ENCODE measurements at regions not wholly inside any gene's neighbourhood (a gene's known extent, or its start where the extent isn't known, plus 50 kb on each side); places are given as distances from the start of the nearest gene placed in this dataset.
"Not testable (repeated sequence)": the region's sequence is repeated elsewhere in the genome, so short reads cannot be mapped to it uniquely, and the experiment has no call there.

DNA sequence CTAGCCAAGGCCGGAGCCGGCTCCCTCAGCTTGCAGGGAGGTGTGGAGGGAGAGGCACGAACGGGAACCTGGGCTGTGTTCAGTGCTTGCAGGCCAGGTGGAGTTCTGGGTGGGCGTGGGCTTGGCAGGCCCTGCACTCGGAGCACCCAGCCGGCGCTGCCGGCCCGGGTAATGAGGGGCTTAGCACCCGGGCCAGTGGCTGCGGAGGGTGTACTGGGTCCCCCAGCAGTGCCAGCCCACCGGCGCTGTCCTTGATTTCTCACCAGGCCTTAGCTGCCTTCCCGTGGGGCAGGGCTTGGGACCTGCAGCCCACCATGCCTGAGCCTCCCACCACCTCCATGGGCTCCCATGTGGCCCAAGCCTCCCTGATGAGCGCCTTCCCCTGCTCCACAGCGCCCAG lies 430.5 kb upstream of the API5 start:
- H3K36me3 ChIP-seq (ENCODE audit: control insufficient read depth, low read depth, low read length); H3K4me1 ChIP-seq (ENCODE audit: control insufficient read depth, low read depth, low read length); H3K27ac ChIP-seq (ENCODE audit: low read length); H3K9me3 ChIP-seq (ENCODE audit: control insufficient read depth, low read depth, low read length); H3K9ac ChIP-seq (ENCODE audit: low read length); H3K27me3 ChIP-seq (ENCODE audit: control insufficient read depth, insufficient read depth, low read length); H3K4me3 ChIP-seq (ENCODE audit: low read length): not testable (repeated sequence)

DNA sequence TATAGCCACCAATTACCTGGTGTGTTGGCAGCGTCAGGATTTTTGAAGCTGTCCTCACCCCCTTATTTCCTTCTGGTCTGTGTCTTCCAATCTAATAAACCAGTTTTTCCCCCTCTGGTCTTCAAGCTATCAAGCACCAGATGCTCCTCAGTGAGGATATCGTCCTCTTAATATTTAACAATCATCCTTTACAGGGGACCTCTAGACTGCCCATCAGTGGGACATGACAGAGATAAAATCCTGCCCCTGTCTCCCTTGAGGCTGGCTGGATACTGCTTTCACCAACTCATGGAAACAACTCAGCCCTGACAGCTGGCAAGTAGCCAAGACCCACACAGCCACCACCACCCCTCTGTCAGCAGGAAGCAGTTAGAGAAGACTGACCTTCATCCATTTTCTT lies 421.0 kb upstream of the API5 start:
- Histone ChIP-seq H3K36me3 (ENCODE audit: control insufficient read depth, low read depth, low read length) (no peaks in the 10 kb centered on the region), H3K4me3 (ENCODE audit: low read length) (no peak overlapping the region), H3K27ac (ENCODE audit: low read length) (no peak overlapping the region)

DNA sequence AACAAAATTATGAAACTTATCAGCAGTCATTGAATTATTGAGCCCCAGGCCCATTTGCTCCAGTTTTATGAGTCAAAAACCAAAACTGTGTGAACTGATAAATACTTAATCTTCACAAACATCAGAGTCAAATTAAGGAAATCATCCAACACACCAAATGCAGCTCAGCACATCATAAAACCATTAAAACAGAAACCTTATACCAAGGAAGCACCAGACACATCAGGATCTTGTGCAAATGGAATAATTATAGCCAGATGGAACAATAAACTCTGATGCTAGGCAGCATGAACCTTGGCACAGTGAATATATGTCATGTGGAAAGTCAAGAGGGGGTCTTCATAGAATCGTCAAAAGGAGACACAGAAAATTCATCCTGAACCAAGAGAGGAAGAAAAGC lies 410.7 kb upstream of the API5 start:
- no peaks in the 10 kb centered on the region for H3K36me3 ChIP-seq (ENCODE audit: control insufficient read depth, low read depth, low read length)
- no peaks in the 10 kb centered on the region for H3K27me3 ChIP-seq (ENCODE audit: control insufficient read depth, insufficient read depth, low read length)
- no peak overlapping the region for H3K27ac ChIP-seq (ENCODE audit: low read length)
- H3K9ac ChIP-seq (ENCODE audit: low read length), result no peak overlapping the region
- H3K9me3 ChIP-seq (ENCODE audit: control insufficient read depth, low read depth, low read length), result no peaks in the 10 kb centered on the region
- no peaks in the 10 kb centered on the region for H3K4me1 ChIP-seq (ENCODE audit: control insufficient read depth, low read depth, low read length)
- no peak overlapping the region for H3K4me3 ChIP-seq (ENCODE audit: low read length)

More for the DNA sequence above, 421.0 kb upstream of the API5 start:
- no peaks in the 10 kb centered on the region for H3K4me1 ChIP-seq (ENCODE audit: control insufficient read depth, low read depth, low read length)
- H3K27me3 ChIP-seq (ENCODE audit: control insufficient read depth, insufficient read depth, low read length), result no peaks in the 10 kb centered on the region
- no peaks in the 10 kb centered on the region for H3K9me3 ChIP-seq (ENCODE audit: control insufficient read depth, low read depth, low read length)
- no peak overlapping the region for H3K9ac ChIP-seq (ENCODE audit: low read length)

DNA sequence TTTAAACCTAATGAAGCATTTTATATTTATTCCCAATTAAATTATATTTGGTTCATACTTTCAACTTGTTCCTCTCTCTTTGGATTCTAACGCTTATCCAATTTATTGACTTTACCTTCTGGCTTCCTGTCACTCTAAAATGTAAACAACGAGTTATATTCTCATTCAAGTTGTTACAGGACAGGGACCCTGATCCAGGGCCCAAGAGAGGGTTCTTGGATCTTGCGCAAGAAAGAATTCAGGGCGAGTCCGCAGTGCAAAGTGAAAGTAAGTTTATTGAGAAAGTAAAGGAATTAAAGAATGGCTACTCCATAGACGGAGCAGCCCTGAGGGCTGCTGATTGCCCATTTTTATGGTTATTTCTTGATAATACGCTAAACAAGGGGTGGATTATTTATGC lies 405.6 kb upstream of the API5 start:
- no peaks in the 10 kb centered on the region for H3K36me3 ChIP-seq (ENCODE audit: control insufficient read depth, low read depth, low read length)
- no peaks in the 10 kb centered on the region for H3K4me1 ChIP-seq (ENCODE audit: control insufficient read depth, low read depth, low read length)
- no peaks in the 10 kb centered on the region for H3K9me3 ChIP-seq (ENCODE audit: control insufficient read depth, low read depth, low read length)
- no peak overlapping the region for H3K4me3 ChIP-seq (ENCODE audit: low read length)
- no peak overlapping the region for H3K9ac ChIP-seq (ENCODE audit: low read length)
- H3K27ac ChIP-seq (ENCODE audit: low read length), result no peak overlapping the region
- H3K27me3 ChIP-seq (ENCODE audit: control insufficient read depth, insufficient read depth, low read length), result no peaks in the 10 kb centered on the region

DNA sequence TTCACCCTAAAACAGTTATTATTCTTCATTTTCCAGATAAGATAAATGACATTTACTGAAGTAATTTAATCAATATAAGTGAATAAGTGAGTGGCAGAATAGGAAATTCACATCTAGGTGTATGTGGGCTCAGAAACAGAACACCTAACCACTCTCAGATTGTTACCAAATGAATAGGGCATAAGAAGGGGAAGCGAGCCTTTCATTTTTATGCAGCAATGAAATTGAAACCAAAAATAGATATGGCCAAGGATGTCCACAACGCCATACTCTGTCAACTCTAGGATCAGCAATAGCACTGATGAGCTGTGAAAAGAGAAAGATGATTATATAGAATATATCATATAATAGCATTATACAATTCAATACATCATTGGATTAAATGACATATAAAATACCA lies 398.1 kb upstream of the API5 start:
- no peaks in the 10 kb centered on the region for H3K4me1 ChIP-seq (ENCODE audit: control insufficient read depth, low read depth, low read length)
- no peak overlapping the region for H3K27ac ChIP-seq (ENCODE audit: low read length)
- peaks cover 3% of the 10 kb centered on the region for H3K9me3 ChIP-seq (ENCODE audit: control insufficient read depth, low read depth, low read length)
- H3K4me3 ChIP-seq (ENCODE audit: low read length), result no peak overlapping the region
- H3K27me3 ChIP-seq (ENCODE audit: control insufficient read depth, insufficient read depth, low read length), result no peaks in the 10 kb centered on the region
- no peaks in the 10 kb centered on the region for H3K36me3 ChIP-seq (ENCODE audit: control insufficient read depth, low read depth, low read length)
- H3K9ac ChIP-seq (ENCODE audit: low read length), result no peak overlapping the region

DNA sequence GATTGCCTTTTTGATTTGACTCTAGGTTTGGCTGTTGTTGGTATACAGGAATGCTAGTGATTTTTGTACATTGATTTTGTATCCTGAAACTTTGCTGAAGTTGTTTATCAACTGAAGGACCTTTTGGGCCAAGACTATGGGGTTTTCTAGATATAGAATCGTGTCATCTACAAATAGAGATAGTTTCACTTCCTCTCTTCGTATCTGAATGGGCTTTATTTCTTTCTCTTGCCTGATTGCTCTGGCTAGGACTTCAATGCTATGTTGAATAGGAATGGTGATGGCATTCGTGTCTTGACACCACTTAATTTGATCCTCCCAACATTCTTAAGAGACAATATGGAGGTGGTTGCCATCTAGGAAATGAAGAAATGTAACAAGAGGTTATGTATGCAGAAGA lies 388.1 kb upstream of the API5 start:
- H3K9ac ChIP-seq (ENCODE audit: low read length), result no peak overlapping the region
- H3K9me3 ChIP-seq (ENCODE audit: control insufficient read depth, low read depth, low read length), result no peaks in the 10 kb centered on the region
- H3K27me3 ChIP-seq (ENCODE audit: control insufficient read depth, insufficient read depth, low read length), result no peaks in the 10 kb centered on the region
- H3K4me1 ChIP-seq (ENCODE audit: control insufficient read depth, low read depth, low read length), result no peaks in the 10 kb centered on the region
- no peak overlapping the region for H3K4me3 ChIP-seq (ENCODE audit: low read length)
- H3K36me3 ChIP-seq (ENCODE audit: control insufficient read depth, low read depth, low read length), result no peaks in the 10 kb centered on the region
- no peak overlapping the region for H3K27ac ChIP-seq (ENCODE audit: low read length)

DNA sequence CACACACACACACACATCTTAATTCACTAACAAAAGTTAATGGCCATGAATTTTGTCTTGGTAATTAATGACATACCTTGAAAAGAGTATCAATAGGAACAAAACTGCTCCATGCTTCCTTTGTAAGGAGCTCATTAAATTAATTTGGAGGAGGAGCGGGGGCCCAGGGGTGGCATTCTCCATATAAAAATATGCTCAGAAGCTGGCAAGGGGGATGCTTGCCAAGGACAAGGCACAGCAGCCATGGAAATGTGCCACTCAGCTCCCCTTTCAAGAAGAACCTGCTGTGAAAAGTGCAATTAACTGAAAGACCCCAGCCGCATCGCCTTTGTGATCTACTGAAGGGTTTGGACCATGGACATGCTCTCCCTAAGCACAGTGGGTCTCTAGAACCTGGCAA lies 385.9 kb upstream of the API5 start:
- no peak overlapping the region for H3K9ac ChIP-seq (ENCODE audit: low read length)
- H3K4me1 ChIP-seq (ENCODE audit: control insufficient read depth, low read depth, low read length), result no peaks in the 10 kb centered on the region
- H3K4me3 ChIP-seq (ENCODE audit: low read length), result no peak overlapping the region
- no peaks in the 10 kb centered on the region for H3K36me3 ChIP-seq (ENCODE audit: control insufficient read depth, low read depth, low read length)
- no peak overlapping the region for H3K27ac ChIP-seq (ENCODE audit: low read length)
- no peaks in the 10 kb centered on the region for H3K27me3 ChIP-seq (ENCODE audit: control insufficient read depth, insufficient read depth, low read length)
- no peaks in the 10 kb centered on the region for H3K9me3 ChIP-seq (ENCODE audit: control insufficient read depth, low read depth, low read length)

DNA sequence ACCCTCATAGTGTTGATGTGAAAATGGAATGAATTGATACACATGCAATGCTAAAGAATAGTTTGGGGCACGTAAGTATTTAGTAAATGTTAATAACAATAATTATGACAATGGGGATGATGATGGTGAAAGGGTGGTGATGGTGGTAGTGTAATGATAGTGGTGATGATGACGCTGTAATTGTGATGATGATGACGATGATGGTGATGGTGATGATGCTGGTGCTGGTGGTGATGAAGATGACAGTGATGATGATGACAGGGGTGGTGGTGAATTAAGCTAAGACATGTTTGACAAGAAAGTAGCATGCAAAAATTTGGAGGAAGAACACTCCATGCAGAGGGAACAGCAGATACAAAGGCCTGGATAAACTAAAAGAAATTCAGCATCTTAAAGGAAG lies 364.4 kb upstream of the API5 start:
- H3K9ac ChIP-seq (ENCODE audit: low read length), result no peak overlapping the region
- H3K9me3 ChIP-seq (ENCODE audit: control insufficient read depth, low read depth, low read length), result no peaks in the 10 kb centered on the region
- H3K4me3 ChIP-seq (ENCODE audit: low read length), result no peak overlapping the region
- H3K27ac ChIP-seq (ENCODE audit: low read length), result no peak overlapping the region
- H3K4me1 ChIP-seq (ENCODE audit: control insufficient read depth, low read depth, low read length), result no peaks in the 10 kb centered on the region
- H3K36me3 ChIP-seq (ENCODE audit: control insufficient read depth, low read depth, low read length), result no peaks in the 10 kb centered on the region
- H3K27me3 ChIP-seq (ENCODE audit: control insufficient read depth, insufficient read depth, low read length), result no peaks in the 10 kb centered on the region

DNA sequence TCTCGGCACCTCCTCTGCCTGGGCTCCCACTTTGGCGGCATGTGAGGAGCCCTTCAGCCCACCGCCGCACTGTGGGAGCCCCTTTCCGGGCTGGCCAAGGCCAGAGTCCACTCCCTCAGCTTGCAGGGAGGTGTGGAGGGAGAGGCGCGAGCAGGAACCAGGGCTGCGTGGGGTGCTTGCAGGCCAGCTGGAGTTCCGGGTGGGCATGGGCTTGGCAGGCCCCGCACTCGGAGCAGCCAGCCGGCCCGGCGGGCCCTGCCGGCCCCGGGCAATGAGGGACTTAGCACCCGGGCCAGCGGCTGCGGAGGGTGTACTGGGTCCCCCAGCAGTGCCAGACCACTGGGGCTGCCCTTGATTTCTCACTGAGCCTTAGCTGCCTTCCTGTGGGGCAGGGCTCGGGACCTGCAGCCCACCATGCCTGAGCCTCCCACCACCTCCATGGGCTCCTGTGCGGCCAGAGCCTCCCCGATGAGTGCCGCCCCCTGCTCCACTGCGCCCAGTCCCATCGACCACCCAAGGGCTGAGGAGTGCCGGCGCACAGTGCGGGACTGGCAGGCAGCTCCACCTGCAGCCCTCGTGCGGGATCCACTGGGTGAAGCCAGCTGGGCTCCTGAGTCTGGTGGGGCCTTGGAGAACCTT lies 361.9 kb upstream of the API5 start:
- not testable (repeated sequence) for H3K27me3 ChIP-seq (ENCODE audit: control insufficient read depth, insufficient read depth, low read length); H3K4me1 ChIP-seq (ENCODE audit: control insufficient read depth, low read depth, low read length); H3K9me3 ChIP-seq (ENCODE audit: control insufficient read depth, low read depth, low read length); H3K27ac ChIP-seq (ENCODE audit: low read length); H3K36me3 ChIP-seq (ENCODE audit: control insufficient read depth, low read depth, low read length); H3K4me3 ChIP-seq (ENCODE audit: low read length); H3K9ac ChIP-seq (ENCODE audit: low read length)

DNA sequence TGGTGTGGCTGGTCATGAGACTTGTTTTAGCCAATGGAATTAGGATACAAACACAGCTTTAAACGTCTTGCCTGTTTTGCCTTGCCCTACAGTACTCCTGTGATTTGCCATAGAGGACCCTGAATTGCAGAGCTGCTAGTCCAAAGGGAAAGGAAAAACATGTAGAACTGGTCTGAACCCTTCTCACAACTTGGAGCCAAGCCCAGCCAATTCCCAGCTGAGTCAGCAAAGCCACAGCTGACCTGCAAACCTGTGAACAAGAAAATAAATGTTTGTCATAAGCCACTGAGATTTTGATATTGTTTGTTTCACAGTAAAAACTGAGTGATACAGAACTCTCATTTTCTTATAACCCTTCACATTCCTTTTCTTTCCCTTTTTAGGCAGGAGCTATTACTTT lies 360.5 kb upstream of the API5 start:
- no peaks in the 10 kb centered on the region for H3K27me3 ChIP-seq (ENCODE audit: control insufficient read depth, insufficient read depth, low read length)
- H3K36me3 ChIP-seq (ENCODE audit: control insufficient read depth, low read depth, low read length), result no peaks in the 10 kb centered on the region
- H3K9ac ChIP-seq (ENCODE audit: low read length), result no peak overlapping the region
- no peak overlapping the region for H3K4me3 ChIP-seq (ENCODE audit: low read length)
- no peaks in the 10 kb centered on the region for H3K4me1 ChIP-seq (ENCODE audit: control insufficient read depth, low read depth, low read length)
- H3K27ac ChIP-seq (ENCODE audit: low read length), result no peak overlapping the region
- H3K9me3 ChIP-seq (ENCODE audit: control insufficient read depth, low read depth, low read length), result no peaks in the 10 kb centered on the region

DNA sequence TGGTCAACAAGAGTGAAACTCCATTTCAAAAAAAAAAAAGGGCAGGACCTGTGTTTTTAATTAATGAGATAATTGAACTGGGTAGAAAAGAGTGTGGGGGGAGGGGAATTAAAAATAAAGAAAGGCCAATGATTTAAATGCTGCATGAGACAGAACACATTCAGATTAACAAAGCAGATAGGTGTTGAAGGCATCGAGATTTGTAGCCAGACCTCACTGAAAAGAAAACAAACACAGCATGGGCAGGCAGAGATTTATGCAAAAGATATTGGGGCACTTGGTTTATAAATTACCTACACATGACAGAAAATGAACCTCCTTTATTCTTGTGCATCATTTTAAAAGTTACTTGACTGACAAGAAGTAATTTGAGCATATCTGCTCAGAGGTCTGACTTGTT lies 354.0 kb upstream of the API5 start:
- Histone ChIP-seq H3K4me1 (ENCODE audit: control insufficient read depth, low read depth, low read length) (no peaks in the 10 kb centered on the region), H3K27me3 (ENCODE audit: control insufficient read depth, insufficient read depth, low read length) (no peaks in the 10 kb centered on the region), H3K4me3 (ENCODE audit: low read length) (no peak overlapping the region), H3K9me3 (ENCODE audit: control insufficient read depth, low read depth, low read length) (no peaks in the 10 kb centered on the region), H3K36me3 (ENCODE audit: control insufficient read depth, low read depth, low read length) (no peaks in the 10 kb centered on the region), H3K27ac (ENCODE audit: low read length) (no peak overlapping the region), H3K9ac (ENCODE audit: low read length) (no peak overlapping the region)

DNA sequence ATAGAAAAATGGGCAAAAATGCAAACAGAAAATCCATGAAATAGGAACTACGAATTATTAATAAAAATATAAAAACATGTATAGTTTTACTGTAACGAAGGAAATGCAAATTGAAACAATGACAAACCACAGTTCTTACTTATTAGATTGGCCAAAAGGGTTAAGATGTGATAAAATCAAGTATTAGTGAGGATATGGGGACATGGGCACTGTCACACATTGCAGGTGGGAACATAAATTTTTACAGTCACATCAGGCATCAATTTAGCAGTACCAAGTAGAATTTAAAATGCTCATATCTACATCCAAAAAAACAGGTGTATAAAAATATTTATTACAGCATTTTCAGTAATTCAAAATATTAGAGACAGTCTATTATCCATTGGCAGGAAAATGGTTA lies 353.2 kb upstream of the API5 start:
- Histone ChIP-seq H3K27me3 (ENCODE audit: control insufficient read depth, insufficient read depth, low read length) (no peaks in the 10 kb centered on the region), H3K4me1 (ENCODE audit: control insufficient read depth, low read depth, low read length) (no peaks in the 10 kb centered on the region), H3K4me3 (ENCODE audit: low read length) (no peak overlapping the region), H3K27ac (ENCODE audit: low read length) (no peak overlapping the region), H3K36me3 (ENCODE audit: control insufficient read depth, low read depth, low read length) (no peaks in the 10 kb centered on the region), H3K9ac (ENCODE audit: low read length) (no peak overlapping the region), H3K9me3 (ENCODE audit: control insufficient read depth, low read depth, low read length) (no peaks in the 10 kb centered on the region)
